ENCODE measurements at regions not wholly inside any gene's neighbourhood (a gene's known extent, or its start where the extent isn't known, plus 50 kb on each side); places are given as distances from the start of the nearest gene placed in this dataset.

DNA sequence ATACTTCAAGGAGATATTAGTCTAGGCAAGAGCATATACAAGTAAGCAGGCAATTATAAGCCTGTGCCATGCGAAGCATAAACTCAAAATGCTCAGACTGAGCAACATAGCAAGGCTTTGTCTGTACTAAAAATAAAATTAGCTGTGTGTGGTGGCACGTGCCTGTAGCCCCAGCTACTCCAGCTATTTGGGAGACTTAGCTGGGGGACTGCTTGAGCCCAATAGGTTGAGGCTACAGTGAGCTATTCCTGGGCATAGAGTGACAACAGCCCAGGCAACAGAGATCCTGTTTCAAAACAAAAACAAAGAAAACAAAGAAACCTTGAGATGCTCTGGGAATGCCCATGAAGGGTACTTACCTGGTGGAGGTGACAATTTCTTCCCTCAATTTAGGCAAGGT lies 130.5 kb upstream of the ZNF608 start:
- Mint-ChIP-seq H3K9me3 (peaks cover 8% of the 10 kb centered on the region), H3K36me3 (ENCODE audit: low read depth) (peaks cover 2% of the 10 kb centered on the region), H3K27ac (no peak overlapping the region), H3K27me3 (ENCODE audit: insufficient read depth) (no peaks in the 10 kb centered on the region), H3K4me1 (peaks cover 19% of the 10 kb centered on the region), H3K4me3 (no peak overlapping the region)
- 84 to 91% methylated on average over 2 of the region's 2 CpGs for WGBS, 2 experiments (ENCODE audit: insufficient coverage in 1 of 2, insufficient read length in 1 of 2)
- Histone ChIP-seq H3K9me3 (ENCODE audit: control insufficient read depth, low read length) (no peaks in the 10 kb centered on the region), H3K27me3 (ENCODE audit: control insufficient read depth, insufficient read depth, low read length, poor library complexity, severe bottlenecking) (no peaks in the 10 kb centered on the region), H3K4me1 (ENCODE audit: control insufficient read depth, insufficient read depth, low read length) (no peaks in the 10 kb centered on the region), H3K36me3 (ENCODE audit: control insufficient read depth, insufficient read depth, low read length) (no peaks in the 10 kb centered on the region), H3K27ac (ENCODE audit: low read depth, low read length) (no peak overlapping the region), H3K9ac (ENCODE audit: extremely low read depth, low read length, poor library complexity, severe bottlenecking) (no peak overlapping the region), H3K4me3 (ENCODE audit: low read length) (no peak overlapping the region)
- TF ChIP-seq, protein P1, sequence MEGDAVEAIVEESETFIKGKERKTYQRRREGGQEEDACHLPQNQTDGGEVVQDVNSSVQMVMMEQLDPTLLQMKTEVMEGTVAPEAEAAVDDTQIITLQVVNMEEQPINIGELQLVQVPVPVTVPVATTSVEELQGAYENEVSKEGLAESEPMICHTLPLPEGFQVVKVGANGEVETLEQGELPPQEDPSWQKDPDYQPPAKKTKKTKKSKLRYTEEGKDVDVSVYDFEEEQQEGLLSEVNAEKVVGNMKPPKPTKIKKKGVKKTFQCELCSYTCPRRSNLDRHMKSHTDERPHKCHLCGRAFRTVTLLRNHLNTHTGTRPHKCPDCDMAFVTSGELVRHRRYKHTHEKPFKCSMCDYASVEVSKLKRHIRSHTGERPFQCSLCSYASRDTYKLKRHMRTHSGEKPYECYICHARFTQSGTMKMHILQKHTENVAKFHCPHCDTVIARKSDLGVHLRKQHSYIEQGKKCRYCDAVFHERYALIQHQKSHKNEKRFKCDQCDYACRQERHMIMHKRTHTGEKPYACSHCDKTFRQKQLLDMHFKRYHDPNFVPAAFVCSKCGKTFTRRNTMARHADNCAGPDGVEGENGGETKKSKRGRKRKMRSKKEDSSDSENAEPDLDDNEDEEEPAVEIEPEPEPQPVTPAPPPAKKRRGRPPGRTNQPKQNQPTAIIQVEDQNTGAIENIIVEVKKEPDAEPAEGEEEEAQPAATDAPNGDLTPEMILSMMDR (conservative IDR thresholded peaks at IDR 0.05) = no peak
- no peak for DNase-seq

DNA sequence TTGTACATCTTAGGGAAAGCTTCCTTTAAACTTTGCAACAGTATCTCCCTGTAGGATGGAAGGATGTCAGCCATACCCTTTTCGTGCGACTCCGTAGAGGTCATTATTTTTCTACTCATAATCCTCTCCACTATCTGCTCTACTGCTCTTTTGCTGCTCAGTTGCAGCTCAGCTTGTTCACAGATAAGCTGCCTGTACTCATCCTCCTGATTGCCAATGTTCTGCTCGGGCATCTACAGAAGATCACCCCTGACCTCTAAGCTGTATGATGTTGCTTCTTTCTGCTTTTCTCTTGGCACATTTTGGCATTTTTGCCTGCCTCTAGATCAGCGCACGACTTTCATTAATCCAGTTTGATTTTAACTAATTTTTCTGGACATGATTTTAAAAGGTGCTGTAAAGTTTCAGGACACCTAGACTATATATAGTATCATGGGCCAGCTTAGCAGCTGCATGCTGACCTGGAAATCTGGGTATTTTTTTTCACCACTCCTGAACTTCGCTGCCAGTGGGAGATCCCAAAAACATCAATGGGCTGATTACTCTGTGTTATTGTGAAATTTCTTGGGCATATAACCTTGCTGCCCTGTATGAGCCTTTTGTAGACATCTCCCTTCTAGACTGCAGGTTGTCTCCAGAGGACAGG lies 131.2 kb upstream of the ZNF608 start:
- no peak overlapping the region for H3K9ac ChIP-seq (ENCODE audit: extremely low read depth, low read length, poor library complexity, severe bottlenecking)
- H3K4me1 ChIP-seq (ENCODE audit: control insufficient read depth, insufficient read depth, low read length) = no peaks in the 10 kb centered on the region
- no peak overlapping the region for H3K27ac Mint-ChIP-seq
- DNase-seq = no peak
- H3K9me3 Mint-ChIP-seq = peaks cover 8% of the 10 kb centered on the region
- H3K9me3 ChIP-seq (ENCODE audit: control insufficient read depth, low read length) = no peaks in the 10 kb centered on the region
- TF ChIP-seq, protein P1 (conservative IDR thresholded peaks at IDR 0.05) = no peak
- no peak overlapping the region for H3K27ac ChIP-seq (ENCODE audit: low read depth, low read length)
- no peak overlapping the region for H3K4me3 ChIP-seq (ENCODE audit: low read length)
- H3K4me3 Mint-ChIP-seq = no peak overlapping the region
- no peaks in the 10 kb centered on the region for H3K27me3 ChIP-seq (ENCODE audit: control insufficient read depth, insufficient read depth, low read length, poor library complexity, severe bottlenecking)
- no peaks in the 10 kb centered on the region for H3K36me3 ChIP-seq (ENCODE audit: control insufficient read depth, insufficient read depth, low read length)
- 92 to 94% methylated on average over 6 to 7 of the region's 7 CpGs for WGBS, 2 experiments (ENCODE audit: insufficient coverage in 1 of 2, insufficient read length in 1 of 2)
- H3K36me3 Mint-ChIP-seq (ENCODE audit: low read depth) = peaks cover 2% of the 10 kb centered on the region
- peaks cover 17% of the 10 kb centered on the region for H3K4me1 Mint-ChIP-seq
- H3K27me3 Mint-ChIP-seq (ENCODE audit: insufficient read depth) = no peaks in the 10 kb centered on the region

DNA sequence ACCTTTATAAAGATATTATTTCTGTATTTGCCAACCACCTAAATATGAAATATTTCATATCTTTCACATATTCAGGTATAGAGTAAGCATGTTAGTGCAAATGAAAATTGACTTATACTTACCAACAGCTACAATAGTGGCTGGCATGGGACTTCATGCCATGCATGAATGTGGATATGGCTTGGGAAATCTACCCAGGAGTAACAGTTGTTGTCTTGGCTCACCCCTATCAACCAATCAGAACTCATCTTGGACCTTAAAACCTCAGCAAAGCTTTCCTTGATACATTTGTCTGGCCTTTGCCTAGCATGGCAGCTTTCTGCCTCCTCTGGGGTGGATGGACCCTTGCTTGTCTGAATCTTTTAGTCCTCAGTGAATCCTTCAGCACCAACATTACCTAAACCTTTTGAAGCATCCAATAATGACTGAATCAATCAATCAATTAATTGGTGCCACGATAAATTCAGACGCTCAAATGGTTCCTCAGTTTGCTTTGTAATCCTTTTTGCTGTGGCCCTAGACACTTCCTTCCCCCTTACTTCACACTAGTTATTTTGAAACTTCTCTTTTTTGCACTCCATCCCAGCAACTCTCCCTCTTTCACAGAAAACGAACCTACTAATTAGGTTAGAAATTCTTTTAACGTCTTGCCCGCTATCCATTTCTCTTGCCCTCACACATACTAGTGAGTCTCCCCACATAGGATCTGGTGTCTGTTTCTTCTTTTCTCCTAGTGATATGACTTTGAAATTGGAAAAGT lies 132.3 kb upstream of the ZNF608 start:
- H3K4me1 Mint-ChIP-seq = peaks cover 17% of the 10 kb centered on the region
- no peaks in the 10 kb centered on the region for H3K4me1 ChIP-seq (ENCODE audit: control insufficient read depth, insufficient read depth, low read length)
- H3K4me3 ChIP-seq (ENCODE audit: low read length) = no peak overlapping the region
- TF ChIP-seq, protein P1 (conservative IDR thresholded peaks at IDR 0.05) = no peak
- no peaks in the 10 kb centered on the region for H3K27me3 Mint-ChIP-seq (ENCODE audit: insufficient read depth)
- H3K9ac ChIP-seq (ENCODE audit: extremely low read depth, low read length, poor library complexity, severe bottlenecking) = no peak overlapping the region
- no peaks in the 10 kb centered on the region for H3K27me3 ChIP-seq (ENCODE audit: control insufficient read depth, insufficient read depth, low read length, poor library complexity, severe bottlenecking)
- peaks cover 2% of the 10 kb centered on the region for H3K36me3 Mint-ChIP-seq (ENCODE audit: low read depth)
- peaks cover 8% of the 10 kb centered on the region for H3K9me3 Mint-ChIP-seq
- DNase-seq = no peak
- no peak overlapping the region for H3K27ac Mint-ChIP-seq
- H3K36me3 ChIP-seq (ENCODE audit: control insufficient read depth, insufficient read depth, low read length) = no peaks in the 10 kb centered on the region
- WGBS, 2 experiments (ENCODE audit: insufficient coverage in 1 of 2, insufficient read length in 1 of 2) = 92 to 96% methylated on average over 5 of the region's 5 CpGs
- no peak overlapping the region for H3K27ac ChIP-seq (ENCODE audit: low read depth, low read length)
- no peaks in the 10 kb centered on the region for H3K9me3 ChIP-seq (ENCODE audit: control insufficient read depth, low read length)
- no peak overlapping the region for H3K4me3 Mint-ChIP-seq
